NCI-H345 treated with DMSO at 0.1 percent for 48 hours (cell line): ENCODE measurements at regions not wholly inside any gene's neighbourhood (a gene's known extent, or its start where the extent isn't known, plus 50 kb on each side); places are given as distances from the start of the nearest gene placed in this dataset.
"Not testable (repeated sequence)": the region's sequence is repeated elsewhere in the genome, so short reads cannot be mapped to it uniquely, and the experiment has no call there.

ENCODE experiments used
- DNase-seq: peaks from one replicate; lab custom pipeline; 2025; ENCODE audit not compliant: unreplicated experiment; lab: John Stamatoyannopoulos, UW

- no peak for DNase-seq
These were observed 232.5 kb downstream of the PARP8 start for GRCh38 chr5:50898966-50899365.

DNA sequence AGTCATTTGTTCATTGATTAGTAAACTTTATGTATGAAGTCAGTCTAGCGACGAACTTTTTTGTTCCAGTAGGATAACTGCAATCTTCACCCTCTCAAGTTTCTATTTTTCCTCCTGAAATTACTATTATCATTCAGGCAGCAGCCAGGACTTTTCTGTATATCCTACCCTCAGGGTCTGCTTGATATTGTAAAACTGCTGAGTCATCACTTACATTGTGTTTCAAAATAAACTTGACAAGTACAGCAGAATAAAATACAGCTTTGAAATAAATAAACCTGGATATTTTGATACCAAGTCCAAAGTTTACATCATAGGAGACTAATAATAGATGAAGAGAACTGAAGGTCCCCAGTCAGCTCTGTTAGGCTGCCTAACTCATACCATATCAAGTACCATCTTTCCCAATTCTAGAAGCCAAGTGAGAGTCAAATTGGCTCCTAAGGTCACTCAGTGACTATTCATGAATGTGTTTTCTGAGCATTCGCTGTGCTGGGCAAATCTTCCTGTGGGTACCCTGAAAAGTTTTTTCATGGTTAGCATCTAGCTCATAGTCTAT lies 234.6 kb downstream of the PARP8 start:
- DNase-seq: no peak

DNA sequence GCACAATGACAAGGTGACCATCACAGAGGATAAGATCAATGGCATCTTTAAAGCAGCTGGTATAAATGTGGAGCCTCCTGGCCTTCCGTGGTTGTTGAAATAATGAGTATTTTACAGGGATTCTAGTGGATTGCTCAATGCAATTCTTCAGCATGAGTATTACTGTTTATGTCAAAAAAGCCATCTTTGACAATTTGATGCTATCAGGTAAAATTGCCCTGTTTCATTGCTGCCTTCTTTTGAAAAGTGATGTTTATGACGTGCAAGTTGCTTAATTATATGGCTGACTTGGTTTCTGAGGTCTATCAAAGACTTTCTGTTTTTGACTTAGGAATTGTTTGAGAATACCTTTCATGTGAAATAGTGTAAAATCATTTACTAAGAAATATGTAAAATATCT lies 237.2 kb downstream of the PARP8 start:
- DNase-seq: no peak

DNA sequence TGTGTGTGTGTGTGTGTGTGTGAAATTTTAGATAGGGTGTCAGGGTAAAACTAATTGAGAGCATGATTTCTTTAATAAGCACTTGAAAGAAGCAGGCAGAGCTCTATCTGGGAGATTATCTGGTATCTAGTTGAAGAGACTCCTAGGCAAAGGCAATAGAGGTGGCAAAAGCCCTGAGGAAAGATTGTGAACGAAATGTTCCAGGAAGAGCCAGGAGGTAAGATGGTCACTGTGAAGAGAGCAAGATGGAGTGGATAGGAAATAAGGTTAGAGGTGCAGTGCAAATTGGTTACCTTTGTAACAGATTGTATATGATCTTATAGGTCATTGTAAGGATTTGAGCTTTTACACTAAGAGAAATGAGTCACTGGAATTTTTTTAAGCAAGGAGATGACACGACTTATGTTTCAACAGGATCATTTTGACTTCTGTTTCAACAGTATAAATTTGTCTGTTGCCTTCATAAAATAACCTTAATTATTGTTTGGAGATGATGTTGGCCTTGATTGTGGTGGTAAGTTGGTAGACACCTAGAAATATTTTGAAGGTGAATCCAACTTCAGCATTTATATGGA lies 239.6 kb downstream of the PARP8 start:
- no peak for DNase-seq

DNA sequence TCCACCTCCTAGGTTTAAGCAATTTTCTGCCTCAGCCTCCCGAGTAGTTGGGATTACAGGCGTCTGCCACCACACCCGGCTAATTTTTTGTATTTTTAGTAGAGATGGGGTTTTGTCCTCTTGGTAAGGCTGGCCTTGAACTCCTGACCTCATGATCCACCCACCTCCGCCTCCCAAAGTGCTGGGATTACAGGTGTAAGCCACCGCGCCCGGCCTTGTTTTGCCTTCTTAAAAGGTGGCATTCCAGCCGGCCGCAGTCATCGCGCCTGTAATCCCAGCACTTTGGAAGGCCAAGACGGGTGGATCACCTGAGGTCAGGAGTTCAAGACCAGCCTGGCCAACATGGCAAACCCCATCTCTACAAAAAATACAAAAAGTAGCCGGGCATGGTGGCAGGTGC lies 253.7 kb downstream of the PARP8 start:
- DNase-seq: not testable (repeated sequence)

GRCh38 chr5:50921366-50922133 lies 255.1 kb downstream of the PARP8 start:
- no peak for DNase-seq

GRCh38 chr5:50922134-50922941 lies 255.9 kb downstream of the PARP8 start:
- DNase-seq: not testable (repeated sequence)

DNA sequence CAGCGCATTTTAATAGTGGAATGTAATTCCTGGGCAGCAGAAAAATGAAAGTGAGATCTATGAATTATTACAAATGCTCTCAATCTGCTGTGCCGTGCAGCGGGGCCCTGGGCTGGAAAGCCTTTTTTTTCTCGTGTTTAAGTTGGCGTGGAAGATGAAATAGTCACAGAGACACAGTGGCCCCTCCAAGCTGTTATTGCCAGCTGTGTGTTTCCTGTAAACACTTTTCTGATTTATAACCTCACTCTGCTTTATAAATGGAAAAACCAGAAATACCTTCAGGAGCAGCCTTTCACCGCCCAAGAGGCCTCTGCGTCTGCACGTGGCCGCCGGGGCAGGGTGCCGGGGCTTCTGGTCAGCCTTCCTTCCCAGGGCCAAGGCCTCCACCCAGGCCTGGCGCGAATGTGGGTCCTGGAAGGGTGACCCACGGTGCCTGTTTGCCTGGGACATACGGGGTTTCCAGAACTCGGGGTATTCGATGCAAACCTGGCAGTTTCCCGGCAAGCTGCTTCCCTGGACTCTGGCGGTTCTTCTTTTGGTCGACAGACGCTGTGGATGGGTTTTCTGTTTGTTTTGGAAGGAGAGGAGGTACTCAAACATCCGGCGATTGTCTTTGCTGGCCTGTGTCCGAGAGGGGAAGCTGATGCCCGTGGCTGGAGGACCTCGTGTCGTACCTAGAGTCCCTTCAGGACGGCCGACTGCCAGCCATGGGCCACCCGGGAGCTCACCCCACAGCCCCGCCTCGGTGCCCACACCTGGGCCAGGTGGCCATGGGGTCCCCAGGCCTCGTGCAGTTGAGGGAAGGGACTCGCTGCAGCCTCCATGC lies 256.7 kb downstream of the PARP8 start:
- DNase-seq: no peak

GRCh38 chr5:50923768-50924494 lies 257.5 kb downstream of the PARP8 start:
- DNase-seq: no peak

GRCh38 chr5:50927953-50928352 lies 261.5 kb downstream of the PARP8 start:
- no peak for DNase-seq

DNA sequence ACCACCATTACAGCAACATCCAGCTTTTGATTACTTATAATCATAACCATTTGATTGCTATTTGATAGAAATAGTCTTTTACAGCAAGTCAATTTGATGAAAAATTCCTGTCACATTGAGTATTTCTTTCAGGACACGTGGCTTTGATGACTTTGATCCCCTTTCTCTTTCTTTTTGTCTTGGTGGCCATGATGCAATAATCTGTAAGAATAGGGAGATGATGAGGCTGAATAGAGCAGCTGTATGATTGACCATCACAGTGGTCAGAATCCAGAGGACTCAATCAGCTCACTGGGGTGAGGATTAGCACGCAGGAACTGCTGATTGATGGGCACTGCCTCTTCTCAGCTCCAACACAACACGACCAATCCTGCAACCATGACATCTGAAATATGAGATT lies 262.7 kb downstream of the PARP8 start:
- DNase-seq: no peak

DNA sequence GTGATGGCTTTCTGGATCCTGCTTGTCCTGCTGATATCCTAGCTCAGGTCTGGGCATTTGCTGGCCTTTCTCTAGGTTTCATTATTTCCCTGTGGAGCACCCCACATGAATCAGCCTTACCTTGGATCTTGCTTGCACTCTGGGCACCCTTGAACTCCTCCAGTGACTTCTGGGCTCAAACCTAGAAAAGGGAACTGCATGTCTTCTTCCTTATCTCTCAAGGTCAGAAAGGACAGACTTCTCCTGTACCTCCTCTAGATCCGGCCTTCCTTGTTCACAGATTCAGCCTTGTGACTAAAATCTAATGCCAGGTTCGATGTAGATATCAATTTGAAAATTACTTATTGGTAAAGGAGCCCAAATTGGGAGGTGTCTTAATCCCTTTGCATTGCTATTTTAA lies 267.9 kb downstream of the PARP8 start:
- DNase-seq: no peak

GRCh38 chr5:50945139-50945538 lies 278.7 kb downstream of the PARP8 start:
- DNase-seq: no peak

DNA sequence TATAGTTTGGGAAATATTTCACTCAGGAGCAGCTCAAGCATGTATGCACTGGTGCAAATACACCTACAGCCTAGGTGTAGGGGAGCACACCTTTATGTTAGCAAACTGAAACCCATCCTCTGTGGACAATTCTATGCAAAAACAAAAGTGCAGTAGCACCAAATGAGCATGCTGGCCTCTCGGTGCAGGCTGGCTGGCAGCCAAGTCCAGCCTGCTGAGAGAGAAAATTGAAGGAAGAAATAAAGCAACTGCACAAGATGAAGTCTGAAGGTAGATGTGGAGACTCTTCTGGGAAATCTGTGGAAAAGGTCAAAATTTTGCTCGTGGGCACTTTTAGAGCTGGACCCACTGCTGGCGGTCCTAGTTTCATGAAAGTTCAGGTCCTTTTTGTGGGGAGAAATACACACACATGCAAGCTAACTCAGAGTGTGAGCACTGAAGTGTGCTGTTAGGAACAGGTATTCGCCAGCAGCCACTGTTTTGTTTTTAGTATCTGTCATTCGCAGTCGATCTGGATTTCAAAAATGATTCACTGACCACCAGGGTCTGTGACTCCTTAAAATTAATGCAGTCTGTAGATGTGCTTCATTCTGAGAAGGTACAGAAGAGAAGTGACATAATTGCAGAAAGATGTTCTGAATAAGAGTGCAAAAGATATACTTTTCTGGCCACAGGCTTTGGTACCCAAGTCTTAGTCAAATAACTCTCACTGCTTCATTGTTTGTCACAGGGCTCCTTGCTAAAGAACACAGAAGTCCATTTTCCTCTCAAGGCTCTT lies 281.7 kb downstream of the PARP8 start:
- peak; percentile 23 for DNase-seq

- DNase-seq: no peak
These were observed 286.9 kb downstream of the PARP8 start for GRCh38 chr5:50953290-50953689.

- peak; percentile 49 for DNase-seq
These were observed 292.5 kb downstream of the PARP8 start for GRCh38 chr5:50958852-50959457.

- DNase-seq: peak; percentile 95
These were observed 296.8 kb downstream of the PARP8 start for GRCh38 chr5:50962934-50963872.
